GM19238 (cell line): ENCODE measurements at regions not wholly inside any gene's neighbourhood (a gene's known extent, or its start where the extent isn't known, plus 50 kb on each side); places are given as distances from the start of the nearest gene placed in this dataset.
"Not testable (repeated sequence)": the region's sequence is repeated elsewhere in the genome, so short reads cannot be mapped to it uniquely, and the experiment has no call there.

Experiments used
- DNase-seq: peaks from one replicate; pipeline ENCODE4 v3.0.0; 2011; ENCODE audit warnings: low spot score; ENCODE audit not compliant: insufficient read length

DNA sequence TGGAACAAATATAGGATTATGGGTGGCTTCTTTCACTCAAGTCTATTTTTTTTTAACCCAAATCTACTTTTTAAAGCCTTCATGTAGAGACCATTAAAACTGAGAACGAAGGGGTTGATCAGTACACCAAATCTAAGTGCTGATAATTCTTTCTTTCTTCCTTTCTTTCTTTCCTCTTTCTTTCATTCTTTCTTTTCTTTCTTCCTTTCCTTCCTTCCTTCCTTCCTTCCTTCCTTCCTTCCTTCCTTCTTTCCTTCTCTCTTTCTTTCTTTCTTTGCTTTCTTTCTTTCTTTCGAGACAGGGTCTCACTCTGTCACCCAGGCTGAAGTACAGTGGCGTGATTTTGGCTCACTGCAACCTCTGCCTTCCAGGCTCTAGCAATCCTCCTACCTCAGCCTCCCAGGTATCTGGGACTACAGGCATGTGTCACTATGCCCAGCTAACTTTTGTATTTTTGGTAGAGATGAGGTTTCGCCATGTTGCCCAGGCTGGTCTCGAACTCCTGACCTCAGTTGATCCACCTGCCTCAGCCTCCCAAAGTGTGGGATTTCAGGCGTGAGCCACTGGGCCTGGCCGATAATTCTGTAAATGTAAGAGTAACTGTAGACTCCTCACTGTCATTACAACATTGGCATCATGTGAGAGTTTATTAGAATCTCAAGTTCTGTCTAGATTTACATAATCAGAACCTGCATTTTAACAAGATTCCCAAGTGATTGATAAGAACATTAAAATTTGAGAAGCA lies 236.4 kb downstream of the TFEC start:
- DNase-seq, result no peak

DNA sequence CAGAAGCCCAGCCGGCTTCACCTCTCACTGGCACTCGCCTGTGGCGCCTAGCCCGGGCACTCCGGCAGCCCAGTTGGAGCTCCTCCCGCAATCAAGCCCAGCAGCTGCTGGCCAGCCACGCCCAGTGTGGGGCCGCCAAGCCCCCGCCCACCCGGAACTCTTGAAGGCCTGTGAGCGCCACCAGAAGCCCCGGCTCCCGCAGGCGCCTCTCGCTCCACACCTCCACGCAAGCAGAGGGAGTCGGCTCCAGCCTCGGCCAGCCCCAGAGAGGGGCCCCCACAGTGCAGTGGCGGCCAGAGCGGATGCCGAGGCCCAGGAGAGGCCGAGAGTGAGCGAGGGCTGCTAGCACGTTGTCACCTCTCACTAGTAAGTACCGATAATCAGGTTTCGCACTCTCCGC lies 240.7 kb downstream of the TFEC start:
- DNase-seq, result no peak

DNA sequence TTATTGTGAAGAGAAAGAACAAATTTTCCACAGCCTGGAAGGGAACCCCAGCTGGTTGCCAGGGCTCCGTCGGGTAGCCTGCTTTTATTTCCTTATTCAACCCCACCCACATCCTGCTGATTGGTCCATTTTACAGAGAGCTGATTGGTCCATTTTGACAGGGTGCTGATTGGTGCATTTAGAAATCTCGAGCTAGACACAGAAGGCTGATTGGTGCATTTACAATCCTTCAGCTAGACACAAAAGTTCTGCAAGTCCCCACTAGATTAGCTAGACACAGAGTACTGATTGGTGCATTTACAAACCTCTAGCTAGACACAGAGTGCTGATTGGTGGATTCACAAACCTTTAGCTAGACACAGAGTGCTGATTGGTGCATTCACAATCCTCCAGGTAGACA lies 241.1 kb downstream of the TFEC start:
- DNase-seq, result not testable (repeated sequence)

DNA sequence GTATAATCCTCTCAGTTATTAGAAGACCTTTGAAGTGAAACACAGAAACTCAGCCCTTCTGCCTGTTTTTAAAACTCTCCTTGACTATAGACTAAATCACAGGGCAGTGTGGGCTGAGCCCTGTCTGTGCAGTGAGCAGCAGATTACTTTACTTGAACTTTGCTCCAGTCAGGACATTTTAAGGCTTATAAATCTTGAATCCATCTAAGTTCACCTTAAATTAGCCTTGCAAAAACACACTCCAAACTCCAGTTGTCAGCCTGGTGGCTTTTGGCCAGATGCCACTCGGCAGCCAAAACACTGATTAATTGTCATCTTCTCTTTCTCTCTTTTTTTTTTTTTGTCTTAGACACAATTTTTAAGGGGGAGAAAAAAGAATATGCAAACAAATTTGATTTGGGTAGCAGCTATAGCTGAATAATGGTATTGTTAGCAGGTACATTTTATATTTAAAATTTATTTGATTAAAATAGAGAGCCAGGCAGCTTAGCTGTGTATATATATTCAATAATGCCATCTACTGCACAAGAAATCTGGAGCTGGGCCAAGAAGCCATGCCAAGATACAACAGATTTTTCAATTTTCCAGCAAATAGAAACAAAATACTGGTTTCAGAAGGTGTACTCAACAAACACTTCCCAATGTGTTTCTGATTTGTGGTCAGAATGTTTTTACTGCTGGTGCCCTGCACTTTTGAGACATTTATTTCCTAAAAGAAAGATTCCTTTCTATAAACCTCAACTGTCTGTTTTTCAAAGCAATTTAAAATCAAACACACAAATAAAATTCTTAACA lies 247.7 kb downstream of the TFEC start:
- DNase-seq, result no peak

DNA sequence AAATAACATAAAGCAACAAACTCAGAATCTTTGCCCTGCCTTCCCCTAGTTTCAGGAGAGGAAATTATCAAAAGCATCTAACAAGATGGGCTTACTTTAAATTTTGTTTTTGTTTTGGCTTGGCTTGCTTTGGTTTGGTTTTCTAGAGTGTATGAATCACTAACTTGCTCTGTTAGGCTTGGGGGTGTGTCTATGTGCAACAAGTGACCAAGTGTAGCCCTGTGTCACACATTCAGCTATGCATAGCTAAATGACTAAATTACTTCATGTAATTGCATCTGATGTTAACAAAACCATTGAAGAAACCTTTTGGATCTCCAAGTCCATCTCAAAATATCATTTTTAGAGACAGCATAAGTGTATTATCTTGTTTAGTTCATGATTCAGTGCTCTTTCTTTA lies 251.0 kb downstream of the TFEC start:
- no peak for DNase-seq

DNA sequence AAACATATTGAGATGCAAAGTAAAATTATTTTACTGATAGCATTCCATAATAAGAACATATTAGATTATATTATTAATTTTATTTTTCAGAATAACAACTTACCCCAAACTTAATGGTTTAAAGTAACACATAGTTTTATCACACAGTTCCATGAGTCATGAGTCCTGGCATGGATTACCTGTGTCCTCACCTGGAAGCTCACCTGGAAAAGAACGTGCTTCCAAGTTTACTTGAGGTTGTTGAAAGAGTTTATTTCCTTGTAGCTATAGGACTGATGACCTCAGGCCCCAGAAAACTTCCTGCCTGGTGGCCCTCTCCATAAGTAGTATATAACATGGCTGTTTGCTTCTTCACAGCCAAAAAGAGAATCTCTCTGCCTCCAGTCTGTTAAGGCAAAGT lies 254.6 kb downstream of the TFEC start:
- no peak for DNase-seq

DNA sequence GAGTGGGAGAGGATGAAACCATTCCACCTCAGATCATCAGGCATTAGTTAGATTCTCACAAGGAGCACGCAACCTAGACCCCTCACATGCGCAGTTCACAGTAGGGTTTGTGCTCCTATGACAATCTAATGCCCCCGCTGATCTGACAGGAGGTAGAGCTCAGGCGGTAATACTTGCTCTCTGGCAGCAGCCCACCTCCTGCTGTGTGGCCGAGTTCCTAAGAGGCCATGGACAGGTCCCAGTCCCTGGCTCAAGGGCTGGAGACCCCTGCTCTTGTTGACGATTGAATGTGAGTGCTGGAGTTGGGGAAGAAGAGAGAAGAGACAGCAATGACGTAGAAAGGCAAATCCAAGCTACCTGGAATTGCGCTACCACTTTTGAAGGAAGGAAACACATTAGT lies 267.2 kb downstream of the TFEC start:
- DNase-seq, result no peak

DNA sequence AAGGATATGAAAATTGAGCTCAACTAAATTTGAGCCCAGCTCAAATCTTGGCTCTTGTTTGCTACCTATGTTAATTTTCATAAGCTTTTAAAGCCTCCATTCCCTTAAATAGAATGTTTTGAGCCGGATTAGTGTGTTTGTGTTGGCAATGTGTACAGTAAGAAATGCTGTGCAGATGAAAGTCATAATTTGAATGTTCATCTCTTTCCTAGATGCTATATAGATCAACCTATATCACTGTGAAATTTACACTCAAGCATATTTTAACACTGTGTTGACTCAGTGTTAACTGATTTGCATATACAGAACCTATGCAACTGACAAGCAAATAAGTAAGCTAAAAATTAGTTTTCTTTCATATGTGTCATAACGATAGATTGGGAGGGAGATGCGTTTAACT lies 272.5 kb downstream of the TFEC start:
- no peak for DNase-seq

DNA sequence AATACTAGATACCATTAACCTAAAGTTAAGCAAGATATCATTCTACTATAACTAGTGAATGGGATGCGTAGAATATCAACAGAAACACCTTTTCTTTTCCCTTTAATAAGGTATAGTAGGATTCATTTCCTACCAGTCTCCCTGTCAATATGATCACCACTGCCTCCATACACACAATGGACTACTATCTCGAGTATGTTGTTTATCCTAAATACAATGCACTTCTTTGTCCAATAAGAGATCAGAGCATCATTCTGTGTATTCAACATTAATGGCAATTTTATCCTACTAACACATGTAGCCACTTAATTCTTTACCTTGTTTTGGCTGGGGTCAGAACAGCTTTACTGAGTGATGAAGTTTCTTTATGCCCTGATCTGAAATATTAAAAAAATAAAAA lies 276.3 kb downstream of the TFEC start:
- DNase-seq, result no peak

GRCh38 chr7:115749924-115750323 lies 280.6 kb downstream of the TFEC start:
- DNase-seq, result no peak

GRCh38 chr7:115748123-115748738 lies 282.3 kb downstream of the TFEC start:
- no peak for DNase-seq

- DNase-seq, result no peak
Measured at GRCh38 chr7:115747174-115747573, 283.4 kb downstream of the TFEC start.

- DNase-seq, result no peak
Measured at GRCh38 chr7:115740043-115740442, 290.5 kb downstream of the TFEC start.

GRCh38 chr7:115734641-115735040 lies 295.9 kb downstream of the TFEC start:
- DNase-seq, result no peak

- DNase-seq, result no peak
Measured at GRCh38 chr7:115731796-115732471, 298.6 kb downstream of the TFEC start.

GRCh38 chr7:115728518-115728917 lies 302.0 kb downstream of the TFEC start:
- no peak for DNase-seq

GRCh38 chr7:115724400-115725056 lies 306.0 kb downstream of the TFEC start:
- no peak for DNase-seq

DNA sequence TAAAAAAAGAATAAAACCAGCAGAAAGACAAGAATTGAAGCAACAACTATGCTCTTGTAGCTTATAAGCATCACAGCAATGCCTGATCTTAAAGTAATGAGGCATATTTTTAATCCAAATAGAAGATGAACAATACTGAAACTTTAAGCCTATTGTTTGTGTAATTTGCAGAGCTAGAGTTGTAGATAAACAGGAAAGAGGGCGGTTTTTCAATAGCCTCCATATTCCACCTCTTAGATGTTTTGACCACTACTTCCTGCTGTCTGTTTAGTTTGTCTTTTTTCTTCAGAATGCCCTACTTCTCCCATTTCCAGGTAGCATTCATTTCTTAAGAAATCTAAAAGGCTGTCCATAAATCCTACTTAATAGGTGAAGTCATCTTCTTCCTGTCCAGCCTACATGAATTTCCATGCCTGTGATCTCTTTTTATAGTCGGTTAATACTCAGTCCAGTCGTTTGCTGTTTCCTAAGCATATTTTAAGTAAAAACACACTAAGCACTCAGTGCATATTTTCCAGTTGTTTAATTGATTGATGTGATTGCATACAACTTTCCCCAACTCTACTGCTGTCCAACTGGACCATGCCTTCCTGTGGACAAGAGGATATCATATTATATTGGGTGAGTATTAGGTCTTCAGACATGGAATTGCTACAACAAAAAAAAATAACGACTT lies 308.1 kb downstream of the TFEC start:
- DNase-seq, result no peak

DNA sequence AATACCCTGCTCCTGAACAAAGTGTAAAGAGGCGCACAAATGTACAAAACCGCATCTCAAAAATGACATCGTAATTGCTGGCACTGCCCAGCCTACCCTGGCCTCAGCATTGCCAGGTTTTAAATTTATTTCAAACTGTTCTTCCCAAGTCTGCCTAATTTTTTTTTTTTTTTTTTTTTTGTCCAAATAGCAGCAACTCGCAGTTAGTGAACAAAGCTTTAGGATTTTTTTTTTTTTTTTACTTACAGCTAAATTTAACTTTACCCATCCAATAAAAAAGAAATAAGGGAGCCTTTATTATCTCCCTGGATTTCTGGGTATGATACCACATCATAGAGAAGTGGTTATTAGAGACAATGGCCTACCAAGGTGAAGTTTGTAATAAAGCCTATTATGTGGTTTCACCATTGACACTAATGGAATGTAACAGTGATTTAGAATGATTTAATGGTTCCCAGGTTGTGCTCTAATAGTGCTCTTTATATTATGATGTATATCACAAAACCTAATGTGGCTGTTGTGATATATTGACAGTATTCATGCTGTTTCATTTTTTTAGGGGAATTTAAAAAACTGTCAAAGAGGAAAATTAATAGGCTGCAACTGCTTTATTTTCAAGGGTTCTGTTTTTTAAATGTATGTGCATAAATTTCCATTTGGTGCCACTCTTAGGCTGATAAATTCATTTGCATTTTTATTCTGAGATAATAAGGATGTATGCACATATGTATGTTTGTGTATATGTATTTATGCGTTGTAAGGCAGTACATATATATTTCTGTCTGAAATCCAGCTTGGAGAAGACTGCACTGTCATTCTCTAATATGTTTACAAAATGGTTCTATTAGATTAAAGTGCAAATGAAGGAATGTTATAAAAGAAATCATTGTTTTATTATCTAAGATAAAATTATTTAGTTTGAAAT lies 309.0 kb downstream of the TFEC start:
- no peak for DNase-seq

DNA sequence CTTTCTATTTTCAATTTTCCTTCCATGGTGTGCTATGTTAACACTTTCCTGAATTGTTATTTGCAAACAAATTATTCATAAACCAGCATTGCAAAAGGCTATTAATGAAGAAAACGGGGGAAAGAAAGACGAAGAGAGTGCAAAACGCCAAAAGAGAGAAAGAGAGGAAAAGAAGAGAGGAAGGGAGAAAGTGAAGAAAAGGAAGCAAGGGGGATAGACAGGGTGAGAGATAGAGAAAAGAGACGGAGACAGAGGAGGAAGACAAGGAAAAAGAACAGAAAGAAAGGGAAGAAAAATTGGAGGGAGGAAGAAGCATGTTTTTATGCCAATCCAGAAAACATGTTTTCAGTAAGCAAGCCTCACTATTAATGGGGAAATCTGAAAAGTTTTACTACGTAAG lies 310.6 kb downstream of the TFEC start:
- no peak for DNase-seq
